Kidney tubule cell (primary cell): ENCODE measurements at regions not wholly inside any gene's neighbourhood (a gene's known extent, or its start where the extent isn't known, plus 50 kb on each side); places are given as distances from the start of the nearest gene placed in this dataset.

Source experiments
- DNase-seq: peaks from one replicate; pipeline ENCODE4 v3.0.0-alpha.2; 2018; ENCODE audit warnings: low spot score

- no peak for DNase-seq
Observed at GRCh38 chr2:83650898-83651297, 808.2 kb downstream of the SUCLG1 start.

- DNase-seq, result no peak
Observed at GRCh38 chr2:83650161-83650560, 808.9 kb downstream of the SUCLG1 start.

GRCh38 chr2:83640506-83640905 lies 818.6 kb downstream of the SUCLG1 start:
- DNase-seq, result no peak

- DNase-seq, result no peak
Observed at GRCh38 chr2:83633423-83633822, 825.7 kb downstream of the SUCLG1 start.

GRCh38 chr2:83630351-83630750 lies 828.7 kb downstream of the SUCLG1 start:
- DNase-seq, result no peak

GRCh38 chr2:83615511-83615910 lies 843.6 kb downstream of the SUCLG1 start:
- no peak for DNase-seq

GRCh38 chr2:83613178-83613577 lies 845.9 kb downstream of the SUCLG1 start:
- DNase-seq, result no peak

GRCh38 chr2:83602753-83603152 lies 856.3 kb downstream of the SUCLG1 start:
- DNase-seq, result no peak

- DNase-seq, result no peak
Observed at GRCh38 chr2:83596592-83597282, 862.3 kb downstream of the SUCLG1 start.

- DNase-seq, result no peak
Observed at GRCh38 chr2:83595926-83596325, 863.2 kb downstream of the SUCLG1 start.

- no peak for DNase-seq
Observed at GRCh38 chr2:83595121-83595690, 863.9 kb downstream of the SUCLG1 start.

- DNase-seq, result no peak
Observed at GRCh38 chr2:83594241-83595120, 864.6 kb downstream of the SUCLG1 start.

- no peak for DNase-seq
Observed at GRCh38 chr2:83587309-83587708, 871.8 kb downstream of the SUCLG1 start.

GRCh38 chr2:83585250-83585649 lies 873.8 kb downstream of the SUCLG1 start:
- peak; percentile 4 for DNase-seq

- DNase-seq, result peak; percentile 35
Observed at GRCh38 chr2:83584672-83585071, 874.4 kb downstream of the SUCLG1 start.

GRCh38 chr2:83582589-83582988 lies 876.5 kb downstream of the SUCLG1 start:
- DNase-seq, result no peak

- no peak for DNase-seq
Observed at GRCh38 chr2:83579507-83579906, 879.6 kb downstream of the SUCLG1 start.

- no peak for DNase-seq
Observed at GRCh38 chr2:83578405-83578804, 880.7 kb downstream of the SUCLG1 start.

GRCh38 chr2:83574614-83575013 lies 884.5 kb downstream of the SUCLG1 start:
- DNase-seq, result no peak

- DNase-seq, result no peak
Observed at GRCh38 chr2:83573060-83573459, 886.0 kb downstream of the SUCLG1 start.

- DNase-seq, result no peak
Observed at GRCh38 chr2:83572400-83572799, 886.7 kb downstream of the SUCLG1 start.

- no peak for DNase-seq
Observed at GRCh38 chr2:83567551-83567950, 891.5 kb downstream of the SUCLG1 start.

GRCh38 chr2:83565626-83566025 lies 893.5 kb downstream of the SUCLG1 start:
- DNase-seq, result no peak
